ENCODE measurements at regions not wholly inside any gene's neighbourhood (a gene's known extent, or its start where the extent isn't known, plus 50 kb on each side); places are given as distances from the start of the nearest gene placed in this dataset.

DNA sequence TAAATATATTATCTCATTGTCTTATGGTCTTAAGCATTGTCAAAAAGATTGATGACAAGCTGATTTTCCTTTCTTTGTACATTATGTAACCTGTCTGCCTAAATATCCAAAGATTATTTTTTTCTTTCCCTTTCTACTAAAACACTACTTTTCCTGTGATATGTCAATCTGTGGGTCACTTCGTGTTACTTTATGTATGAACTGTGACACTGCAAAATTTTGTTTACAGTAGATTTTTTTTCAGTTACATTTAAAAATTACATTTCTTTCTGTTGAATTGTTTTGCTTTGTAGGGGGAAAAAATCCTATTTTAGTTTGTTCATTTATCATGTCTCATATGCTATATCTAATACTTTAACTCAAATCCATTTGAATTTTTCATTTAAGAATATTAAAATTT is 392.3 kb upstream of the ATXN7L3B start:
- TF ChIP-seq JUND (IDR thresholded peaks at IDR 0.05; ENCODE audit: low read length) = no peak
- TF ChIP-seq POLR2A (IDR thresholded peaks at IDR 0.05; ENCODE audit: control extremely low read depth in 1 of 2, low read depth in 2 of 2, low read length in 2 of 2) = no peak
- no peak for TF ChIP-seq BACH1 (IDR thresholded peaks at IDR 0.05; ENCODE audit: low read length)
- TF ChIP-seq FOSL1 (IDR thresholded peaks at IDR 0.05; ENCODE audit: insufficient read depth, low read depth, low read length) = no peak
- TF ChIP-seq ZNF274 (IDR thresholded peaks at IDR 0.05; ENCODE audit: borderline replicate concordance, extremely low read depth, low read length) = no peak
- TF ChIP-seq SIRT6 (IDR thresholded peaks at IDR 0.05; ENCODE audit: low read length) = no peak
- TF ChIP-seq RNF2 (IDR thresholded peaks at IDR 0.05; ENCODE audit: borderline replicate concordance, low read depth, low read length, missing control alignments, poor library complexity, severe bottlenecking) = no peak
- no peak for TF ChIP-seq KDM4A (IDR thresholded peaks at IDR 0.05; ENCODE audit: low read depth, low read length, severe bottlenecking)
- TF ChIP-seq EGR1 (IDR thresholded peaks at IDR 0.05; ENCODE audit: borderline replicate concordance, low read depth, low read length) = no peak
- TF ChIP-seq, protein P1, sequence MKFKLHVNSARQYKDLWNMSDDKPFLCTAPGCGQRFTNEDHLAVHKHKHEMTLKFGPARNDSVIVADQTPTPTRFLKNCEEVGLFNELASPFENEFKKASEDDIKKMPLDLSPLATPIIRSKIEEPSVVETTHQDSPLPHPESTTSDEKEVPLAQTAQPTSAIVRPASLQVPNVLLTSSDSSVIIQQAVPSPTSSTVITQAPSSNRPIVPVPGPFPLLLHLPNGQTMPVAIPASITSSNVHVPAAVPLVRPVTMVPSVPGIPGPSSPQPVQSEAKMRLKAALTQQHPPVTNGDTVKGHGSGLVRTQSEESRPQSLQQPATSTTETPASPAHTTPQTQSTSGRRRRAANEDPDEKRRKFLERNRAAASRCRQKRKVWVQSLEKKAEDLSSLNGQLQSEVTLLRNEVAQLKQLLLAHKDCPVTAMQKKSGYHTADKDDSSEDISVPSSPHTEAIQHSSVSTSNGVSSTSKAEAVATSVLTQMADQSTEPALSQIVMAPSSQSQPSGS (IDR thresholded peaks at IDR 0.05; ENCODE audit: low read length) = no peak
- no peak for TF ChIP-seq HDAC6 (IDR thresholded peaks at IDR 0.05; ENCODE audit: low read depth, low read length)
- TF ChIP-seq TCF12 (IDR thresholded peaks at IDR 0.05; ENCODE audit: low read depth, low read length) = no peak
- TF ChIP-seq POU5F1 (IDR thresholded peaks at IDR 0.05; ENCODE audit: low read depth, low read length) = no peak
- Histone ChIP-seq H3K18ac (ENCODE audit: extremely low read depth, low read length) (no peak overlapping the region), H3K23ac (ENCODE audit: insufficient read length) (no peak overlapping the region), H3K4me2 (ENCODE audit: insufficient read depth in 1 of 2, low read depth in 2 of 2, low read length in 2 of 2) (no peak overlapping the region), H3K4me3 (ENCODE audit: extremely low read depth in 1 of 4, insufficient read depth in 2 of 4, low read depth in 3 of 4, low read length in 4 of 4) (no peak overlapping the region), H2BK20ac (ENCODE audit: low read length) (no peak overlapping the region), H3K27ac (ENCODE audit: low read depth, low read length) (no peak overlapping the region), H2AFZ (ENCODE audit: low read length) (no peak overlapping the region), H2BK15ac (ENCODE audit: low read length) (no peak overlapping the region), H3K4me1 (replicated peaks in 1 of 4; ENCODE audit: control insufficient read depth in 3 of 4, insufficient read depth in 4 of 4, low read length in 3 of 4) (no peaks in the 10 kb centered on the region), H3K79me1 (ENCODE audit: low read depth, low read length) (no peaks in the 10 kb centered on the region), H3K27me3 (replicated peaks in 1 of 4; ENCODE audit: control insufficient read depth in 3 of 4, extremely low read depth in 1 of 4, insufficient read depth in 3 of 4, low read length in 3 of 4) (no peaks in the 10 kb centered on the region), H4K91ac (replicated peaks; ENCODE audit: insufficient read length, low read length) (no peak overlapping the region), H2AK5ac (ENCODE audit: low read depth, low read length) (no peak overlapping the region), H3K4ac (replicated peaks; ENCODE audit: insufficient read length, low read depth, low read length) (no peak overlapping the region), H3K14ac (ENCODE audit: insufficient read length) (no peak overlapping the region), H4K5ac (ENCODE audit: insufficient read length, low read depth, low read length) (no peak overlapping the region), H3K9me3 (ENCODE audit: insufficient read depth in 2 of 2, low read depth in 1 of 2, low read length in 1 of 2) (no peaks in the 10 kb centered on the region), H2BK120ac (replicated peaks; ENCODE audit: low read depth, low read length) (no peak overlapping the region), H4K8ac (ENCODE audit: extremely low read depth, insufficient read depth, low read length) (no peak overlapping the region), H2BK5ac (ENCODE audit: low read depth, low read length) (no peak overlapping the region), H3K56ac (replicated peaks; ENCODE audit: insufficient read length, low read depth, low read length) (no peak overlapping the region), H3K9ac (replicated peaks in 1 of 4; ENCODE audit: extremely low read depth in 1 of 4, low read depth in 3 of 4, low read length in 3 of 4) (no peak overlapping the region), H3K79me2 (ENCODE audit: control insufficient read depth in 1 of 2, insufficient read depth in 2 of 2, low read length in 2 of 2) (no peaks in the 10 kb centered on the region), H3K36me3 (ENCODE audit: control insufficient read depth in 2 of 4, insufficient read depth in 4 of 4, low read length in 3 of 4) (no peaks in the 10 kb centered on the region), H4K20me1 (replicated peaks in 1 of 2; ENCODE audit: control insufficient read depth in 1 of 2, insufficient read depth in 2 of 2, low read length in 2 of 2) (no peaks in the 10 kb centered on the region), H3K23me2 (ENCODE audit: low read depth, low read length) (no peaks in the 10 kb centered on the region), H2BK12ac (ENCODE audit: low read depth, low read length) (no peak overlapping the region)
- POLR2A ChIA-PET (ENCODE audit: partially characterized antibody) = no interaction called here
- 88% methylated on average over 1 of the region's 1 CpG; no CpG with 5 or more reads in 1 of the 2 experiments for WGBS, 2 experiments (ENCODE audit: extremely low coverage in 1 of 2, insufficient coverage in 1 of 2, insufficient read length in 1 of 2, insufficient replicate concordance in 2 of 2, low coverage in 1 of 2, low lambda C conversion rate in 2 of 2, missing lambda C conversion rate in 1 of 2)
- CTCF ChIA-PET (ENCODE audit: partially characterized antibody) = no interaction called here
- FAIRE-seq = no peak
- no peak for DNase-seq (ENCODE audit: low read depth in 1 of 2, low spot score in 2 of 2)

All from H1 (cell line).